HG02588 (cell line): ENCODE measurements at regions not wholly inside any gene's neighbourhood (a gene's known extent, or its start where the extent isn't known, plus 50 kb on each side); places are given as distances from the start of the nearest gene placed in this dataset.

ENCODE experiments used
- ATAC-seq: cut with Tn5 transposase; IDR thresholded peaks from one replicate; pipeline ENCODE4 v1.9.1; 2021; ENCODE audit warnings: mild to moderate bottlenecking, moderate library complexity; ENCODE audit not compliant: unreplicated experiment

DNA sequence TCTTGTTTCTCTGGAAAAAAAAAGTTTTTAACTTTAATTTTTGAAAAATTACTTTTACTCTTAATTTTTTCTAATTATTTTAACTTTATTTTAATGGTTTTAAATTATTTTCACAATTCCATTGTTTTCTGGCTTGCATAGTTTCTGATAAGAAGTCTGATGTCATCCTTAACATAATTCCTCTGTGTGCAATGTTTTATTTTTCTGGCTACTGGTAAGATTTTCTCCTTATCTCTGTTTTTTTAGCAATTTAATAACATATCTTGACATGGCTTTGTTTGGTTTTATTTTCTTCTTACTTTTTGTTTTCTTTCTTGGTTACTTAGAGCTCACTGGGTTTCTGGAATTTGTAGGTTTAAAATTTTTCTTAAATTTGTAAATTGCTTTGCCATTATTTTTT lies 114.8 kb downstream of the TBXT start:
- no peak for ATAC-seq

DNA sequence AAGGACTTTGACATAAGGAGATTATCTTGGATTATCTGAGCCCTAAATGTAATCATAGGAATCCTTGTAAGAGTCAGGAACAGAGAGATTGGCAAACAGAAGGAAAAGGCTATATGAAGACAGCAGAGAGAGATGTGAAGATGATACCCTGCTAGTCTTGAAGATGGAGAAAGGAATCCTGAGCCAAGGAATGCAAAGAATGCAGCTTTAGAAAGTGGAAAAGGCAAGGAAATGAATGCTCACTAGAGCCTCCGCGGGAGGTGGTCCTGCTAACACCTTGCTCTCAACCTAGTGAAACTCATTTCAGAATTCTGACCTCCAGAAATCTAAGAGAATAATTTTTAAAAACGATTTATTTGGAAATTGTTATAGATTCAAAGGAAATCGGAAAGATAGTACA lies 117.1 kb downstream of the TBXT start:
- no peak for ATAC-seq

DNA sequence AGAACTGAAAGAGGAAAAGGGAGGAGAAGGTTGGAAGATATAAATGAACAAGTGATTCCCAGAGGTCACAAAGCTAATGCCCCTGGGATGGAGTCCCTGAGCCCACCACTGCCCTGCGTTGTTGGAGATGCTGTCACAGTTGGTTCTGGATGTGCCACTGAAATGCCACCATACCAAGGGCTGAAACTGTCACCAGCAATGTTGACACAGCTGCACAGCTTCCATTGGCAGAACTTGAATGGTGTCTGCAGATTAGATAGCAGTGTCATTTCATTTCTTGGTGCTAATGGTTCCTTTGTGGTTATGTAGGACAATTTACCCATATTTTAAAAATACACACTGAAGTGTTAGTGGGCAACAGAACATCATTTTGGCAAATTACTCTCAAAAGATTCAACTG lies 120.7 kb downstream of the TBXT start:
- no peak for ATAC-seq

DNA sequence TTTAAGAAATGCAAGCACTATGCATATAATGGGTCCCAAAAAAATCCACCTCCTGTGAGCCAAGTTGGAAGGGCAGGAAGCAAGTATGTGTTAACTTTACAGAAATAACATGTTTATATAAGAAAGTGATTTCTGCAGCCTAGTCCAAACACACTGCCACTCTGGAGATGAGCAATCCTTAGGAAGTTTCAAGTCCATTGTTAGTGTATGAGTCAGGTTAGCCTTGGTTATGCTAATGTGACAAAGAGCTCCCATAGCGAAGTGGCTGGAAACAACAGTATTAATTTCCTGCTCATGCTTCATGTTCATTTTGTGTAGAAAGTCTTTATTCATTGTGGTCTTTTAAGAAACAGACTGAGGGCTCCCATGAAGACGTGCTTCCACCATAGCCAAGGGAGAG lies 121.4 kb downstream of the TBXT start:
- no peak for ATAC-seq

DNA sequence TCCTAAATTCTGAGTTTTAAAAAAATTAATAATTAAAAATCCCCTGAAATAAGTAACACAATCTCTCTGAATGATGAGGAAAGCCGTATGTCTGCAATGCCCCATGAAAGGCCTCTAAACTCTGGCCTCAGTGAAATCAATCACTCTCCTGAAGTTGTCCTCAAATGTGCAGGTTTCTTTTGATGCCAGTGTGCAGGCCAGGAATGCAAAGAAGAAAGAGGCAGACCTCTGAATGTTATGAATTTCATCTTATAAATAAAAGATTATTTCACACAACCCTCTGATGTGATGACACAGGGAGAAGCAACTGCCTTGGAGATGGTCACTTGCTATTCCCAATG lies 121.8 kb downstream of the TBXT start:
- ATAC-seq: no peak

DNA sequence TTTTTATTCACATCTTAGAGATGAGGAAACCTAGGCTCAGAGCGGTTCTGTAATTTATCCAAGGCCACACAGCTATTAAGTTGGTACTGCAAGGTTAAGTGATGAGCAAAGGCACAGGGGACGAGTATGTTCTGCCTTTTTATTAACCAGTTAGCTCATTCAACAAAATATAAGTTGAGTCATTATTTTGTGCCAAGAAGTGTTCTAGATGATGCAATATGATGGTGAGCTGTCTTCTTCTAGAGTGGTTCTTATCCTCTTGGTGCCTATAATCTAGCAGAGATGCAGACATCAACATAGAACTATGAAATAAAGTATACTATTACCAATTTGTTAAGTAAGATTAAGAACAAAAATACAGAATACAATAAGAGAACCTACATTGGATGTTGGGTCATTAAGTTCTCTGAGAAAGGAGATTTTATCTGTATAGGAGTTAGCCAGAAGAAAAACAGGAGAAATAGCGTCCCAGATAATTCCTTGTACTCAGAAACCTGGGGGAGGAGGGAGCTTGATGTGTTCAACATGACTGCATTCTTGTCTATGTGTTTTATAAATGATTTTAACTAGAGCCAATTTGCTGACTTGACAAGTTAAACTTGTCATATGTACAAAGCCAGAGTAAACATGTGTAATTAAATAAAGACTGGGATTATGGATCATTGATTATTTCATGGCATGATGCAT lies 122.3 kb downstream of the TBXT start:
- ATAC-seq: no peak

DNA sequence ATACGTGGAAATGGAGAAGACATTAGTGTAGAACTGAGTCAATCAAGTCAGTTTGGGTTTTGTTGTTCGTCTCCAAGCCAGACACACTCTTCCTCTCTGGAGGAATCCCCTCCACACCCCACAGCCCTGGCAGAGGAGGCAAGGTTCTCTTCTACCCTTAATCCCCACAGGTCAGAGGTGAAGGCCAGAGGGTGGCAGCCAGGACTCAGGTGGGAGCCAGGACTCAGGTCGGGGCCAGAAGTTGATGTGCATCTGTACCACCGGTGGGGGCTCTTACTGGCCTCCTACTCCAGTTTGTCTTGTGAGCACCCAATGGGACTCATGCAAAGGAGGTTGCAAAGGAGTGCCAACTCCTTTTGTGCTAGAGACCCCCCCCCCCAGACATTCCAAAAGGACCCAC lies 126.4 kb downstream of the TBXT start:
- no peak for ATAC-seq

DNA sequence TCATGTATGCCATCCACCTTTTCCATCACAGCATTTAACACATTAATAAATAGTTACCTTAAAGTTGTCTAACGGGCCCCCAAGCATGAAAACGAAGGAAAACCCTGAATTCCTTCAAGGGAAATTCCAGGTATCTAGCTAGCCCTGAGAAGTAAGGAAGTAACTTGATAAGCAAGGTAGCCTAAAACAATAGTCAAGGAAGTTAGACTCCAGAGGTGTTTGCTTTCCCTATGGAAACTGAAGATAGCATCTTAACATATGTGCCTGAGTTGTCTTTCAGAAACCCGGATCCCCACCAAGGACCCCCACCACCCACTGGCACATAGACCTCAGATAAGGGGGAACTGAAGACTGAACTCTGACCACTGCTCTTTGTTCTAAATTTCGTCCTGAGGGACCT lies 127.4 kb downstream of the TBXT start:
- no peak for ATAC-seq

DNA sequence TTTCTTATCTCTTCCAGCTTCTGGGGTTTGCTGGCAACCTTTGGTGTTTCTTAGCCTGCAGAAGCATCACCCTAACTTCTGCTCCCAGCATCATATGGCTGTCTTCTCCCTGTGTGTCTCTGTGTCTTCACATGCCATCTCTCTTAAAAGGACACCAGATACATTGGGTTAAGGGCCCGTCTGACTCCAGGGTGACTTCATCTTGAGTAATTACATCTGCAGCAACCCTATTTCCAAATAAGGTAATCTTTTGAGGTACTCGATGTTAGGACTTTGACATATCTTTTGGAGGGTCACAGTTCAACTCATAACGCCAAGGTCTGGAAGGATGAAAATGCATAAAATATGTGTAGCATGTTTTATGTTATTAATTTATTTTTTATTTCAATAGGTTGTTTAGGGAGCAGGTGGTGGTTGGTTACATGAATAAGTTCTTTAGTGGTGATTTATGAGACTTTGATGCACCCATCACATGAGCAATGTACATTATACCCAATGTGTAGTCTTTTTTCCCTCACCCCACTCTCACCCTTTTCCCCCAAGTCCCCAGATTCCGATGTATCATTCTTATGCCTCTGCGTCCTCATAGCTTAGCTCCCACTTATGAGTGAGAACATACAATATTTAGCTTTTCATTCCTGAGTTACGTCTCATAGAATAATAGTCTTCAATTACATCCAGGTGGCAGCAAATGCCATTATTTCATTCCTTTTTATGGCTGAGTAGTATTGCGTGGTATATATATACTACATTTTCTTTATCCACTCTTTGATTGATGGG lies 131.1 kb downstream of the TBXT start:
- ATAC-seq: no peak

DNA sequence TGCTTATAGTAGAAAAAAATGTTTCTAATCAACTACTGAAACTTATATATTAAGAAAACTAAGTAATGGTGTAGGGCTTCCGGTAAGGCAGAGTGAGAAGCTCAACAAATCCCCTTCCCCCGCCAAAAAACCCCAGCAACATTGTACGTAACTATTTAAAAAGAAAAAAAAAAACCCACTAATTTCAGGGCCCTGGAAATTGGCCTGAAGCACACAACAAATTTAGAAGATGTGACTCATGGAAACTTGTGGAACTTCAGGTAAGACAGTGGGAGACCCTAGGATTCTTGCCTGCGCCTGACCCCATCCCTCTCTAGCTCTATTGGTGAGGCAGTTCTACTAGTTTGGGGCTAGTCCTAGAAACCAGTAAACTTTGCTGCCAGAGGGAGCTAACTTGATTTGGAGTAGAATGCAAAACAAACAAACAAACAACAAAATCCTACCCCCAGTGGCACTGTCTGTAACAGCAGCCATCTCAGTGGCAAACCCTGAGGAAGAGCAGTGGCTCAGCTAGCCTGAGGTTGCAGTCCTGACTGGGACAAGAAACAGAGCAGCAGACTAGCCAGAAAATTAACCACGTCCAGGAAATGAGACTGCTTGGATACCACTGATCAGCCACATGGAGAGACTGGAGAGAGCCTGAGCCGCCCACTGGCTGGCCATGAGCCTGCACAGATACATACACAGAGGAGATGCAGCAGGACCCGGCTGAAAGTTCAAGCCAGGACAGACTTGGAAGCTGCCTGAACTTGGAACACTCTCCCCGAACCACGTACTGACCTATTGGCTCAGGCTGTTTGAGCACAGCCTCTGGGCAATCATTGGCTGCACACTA lies 135.1 kb downstream of the TBXT start:
- no peak for ATAC-seq

DNA sequence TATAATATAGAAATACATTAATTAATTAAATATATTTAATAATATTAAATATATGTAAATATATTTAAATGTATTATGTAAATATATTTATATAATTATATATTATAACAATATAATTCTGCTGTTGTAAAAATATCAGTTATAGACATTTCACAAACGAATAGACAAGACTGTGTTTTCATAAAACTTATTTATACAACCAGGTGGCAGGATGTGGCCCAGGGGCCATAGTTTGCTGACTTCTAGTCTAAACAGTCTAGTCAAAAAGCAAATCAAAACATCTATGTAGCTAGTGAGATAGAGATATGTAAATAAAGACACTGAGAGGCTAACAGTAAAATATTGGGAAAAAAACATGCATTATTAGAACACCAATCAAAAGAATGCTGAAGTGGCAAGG lies 136.4 kb downstream of the TBXT start:
- no peak for ATAC-seq

DNA sequence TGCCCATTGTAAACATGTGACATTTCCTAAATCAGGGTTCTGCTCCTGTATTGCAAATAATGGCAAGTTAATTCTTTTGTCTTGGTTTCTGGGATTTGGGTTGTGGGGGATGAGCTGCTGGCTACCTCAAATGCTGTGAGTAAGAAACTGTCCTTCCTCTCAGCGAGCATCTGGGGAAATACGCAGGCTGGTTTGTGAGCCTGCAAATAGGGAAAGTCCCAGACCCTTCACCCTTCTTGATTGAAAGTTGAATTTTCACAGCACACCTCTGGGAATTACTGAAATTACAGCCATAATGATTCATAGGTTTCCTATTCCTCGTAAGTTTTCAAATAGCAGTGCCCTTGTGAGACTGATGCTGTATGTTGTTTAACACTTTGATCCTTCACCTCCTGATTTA lies 138.1 kb downstream of the TBXT start:
- ATAC-seq: peak; percentile 43

DNA sequence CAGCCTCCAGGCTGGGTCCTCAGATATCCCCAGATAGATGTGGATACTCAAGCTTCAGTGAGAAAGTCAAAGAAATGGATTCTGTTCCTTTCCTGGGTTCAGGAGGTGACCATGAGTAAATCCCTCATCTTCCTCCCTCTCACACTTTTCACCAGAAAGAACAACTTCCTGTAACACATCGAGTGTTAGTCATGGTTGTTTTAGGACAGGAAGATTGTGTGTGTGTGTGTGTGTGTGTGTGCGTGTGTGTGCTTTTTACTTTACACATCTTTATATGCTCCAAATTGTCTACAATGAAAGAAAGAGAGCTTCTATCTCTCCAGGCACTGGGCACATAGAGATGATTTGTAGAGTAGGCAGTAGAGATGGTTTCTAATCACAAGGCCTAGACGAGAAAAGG lies 139.9 kb downstream of the TBXT start:
- no peak for ATAC-seq

DNA sequence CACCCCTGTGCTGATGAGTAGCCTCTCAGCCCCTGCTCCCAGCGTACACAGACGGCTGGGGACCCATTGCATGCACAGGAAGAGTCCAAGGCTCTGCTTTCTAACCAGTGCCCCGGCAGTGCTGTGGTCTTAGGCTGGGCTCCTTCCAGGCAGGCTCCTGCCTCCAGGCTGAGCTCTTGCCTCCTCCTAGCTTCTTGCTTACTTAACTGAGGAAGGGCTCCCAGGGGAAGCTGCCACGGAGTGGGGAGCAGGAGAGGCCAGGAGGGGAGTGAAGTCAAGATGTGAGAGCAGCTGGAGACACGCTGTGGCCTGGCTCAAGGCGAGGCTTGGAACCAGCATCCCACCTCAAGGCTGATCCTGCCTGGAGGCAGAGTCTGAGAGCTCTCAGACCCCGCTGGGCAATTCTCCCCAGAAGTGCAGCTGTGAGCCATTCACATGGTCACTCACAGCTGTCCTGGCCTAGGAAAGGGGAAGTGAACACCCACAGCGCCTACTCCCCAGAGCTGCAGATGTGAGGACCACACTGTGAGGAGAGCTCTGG lies 141.0 kb downstream of the TBXT start:
- no peak for ATAC-seq

DNA sequence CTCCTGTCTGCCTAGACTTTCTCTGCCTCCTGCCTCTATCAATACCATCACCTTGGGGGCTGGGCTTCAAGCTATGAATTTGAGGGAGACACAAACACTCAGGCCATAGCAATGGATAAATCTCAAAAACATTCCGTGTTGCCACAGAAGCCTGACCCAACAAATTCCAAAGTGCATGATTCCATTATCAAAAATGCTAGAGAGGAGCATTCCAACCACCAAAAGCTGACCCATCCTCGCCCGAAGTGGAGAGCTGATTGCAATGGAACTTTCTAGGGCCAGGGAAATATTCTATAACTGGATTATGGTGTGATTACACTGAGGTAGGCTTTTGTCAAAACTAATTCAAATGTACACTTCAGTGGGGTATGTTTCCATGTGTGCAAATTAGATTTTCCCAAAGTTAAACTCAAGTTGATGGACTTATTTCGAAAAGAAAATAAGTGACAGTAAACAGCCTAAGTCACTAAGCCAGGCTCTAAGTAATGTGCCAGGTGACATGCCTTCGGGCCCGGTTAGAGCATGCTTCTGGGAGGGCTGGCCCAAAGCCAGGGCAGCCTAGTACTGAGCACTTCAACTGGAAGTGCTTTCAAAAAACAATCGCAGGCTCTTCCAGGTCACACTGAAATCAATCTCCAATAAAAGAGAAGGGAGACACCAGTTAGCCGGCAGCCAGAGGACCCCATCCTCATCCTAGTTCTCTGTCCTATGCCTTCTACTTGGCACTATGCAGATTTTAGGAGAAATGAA lies 142.3 kb downstream of the TBXT start:
- ATAC-seq: no peak

DNA sequence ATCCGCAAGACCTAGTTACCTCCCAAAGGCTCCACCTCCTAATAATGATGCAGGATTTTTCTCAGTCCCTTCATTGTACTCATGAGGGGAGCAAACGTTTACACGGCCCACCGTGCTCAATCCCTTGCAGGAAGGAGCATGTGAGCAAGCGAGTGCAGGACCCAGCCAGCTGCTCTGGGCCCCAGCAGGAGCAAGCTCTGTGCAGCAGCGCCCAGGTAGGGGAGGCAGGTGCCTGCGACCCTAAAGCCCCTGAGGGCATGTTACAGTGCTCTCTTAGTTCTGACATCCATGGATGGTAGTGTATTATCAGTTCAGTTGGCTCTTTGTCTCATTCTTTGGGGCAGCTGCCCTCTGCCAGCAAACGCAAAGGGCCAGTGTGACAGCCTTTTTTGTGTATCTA lies 143.4 kb downstream of the TBXT start:
- ATAC-seq: no peak

DNA sequence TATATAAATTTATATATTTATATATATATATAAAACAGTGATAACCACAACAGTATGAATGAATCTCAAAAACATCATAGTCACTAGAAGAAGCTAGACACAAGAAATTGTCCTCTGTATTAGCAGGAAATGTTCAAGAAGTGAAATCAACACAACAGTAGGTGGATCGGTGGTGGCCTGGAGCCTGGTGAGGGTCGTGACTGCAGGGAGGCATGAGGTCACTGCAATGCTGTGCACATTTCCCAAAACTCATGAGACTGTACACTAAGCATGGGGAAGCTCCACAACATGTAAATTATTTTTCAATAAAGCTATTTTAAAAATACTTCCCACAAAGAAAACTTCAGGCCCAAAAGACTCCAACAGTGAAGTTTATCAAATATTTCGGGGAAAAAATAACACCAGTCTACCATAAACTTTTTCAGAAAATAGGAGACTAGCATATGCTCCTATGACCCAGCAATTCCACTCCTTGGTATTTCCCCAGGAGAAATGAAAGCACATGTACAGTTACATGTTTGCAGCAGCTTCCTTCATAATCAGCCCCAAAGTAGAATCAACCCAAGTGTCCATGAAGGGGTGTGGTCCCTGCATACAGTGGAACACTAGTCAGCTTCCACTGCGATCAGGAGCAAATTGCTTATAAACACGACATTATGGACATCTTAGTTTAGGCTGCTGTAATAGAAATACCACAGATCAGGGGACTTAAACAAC lies 144.2 kb downstream of the TBXT start:
- ATAC-seq: no peak

DNA sequence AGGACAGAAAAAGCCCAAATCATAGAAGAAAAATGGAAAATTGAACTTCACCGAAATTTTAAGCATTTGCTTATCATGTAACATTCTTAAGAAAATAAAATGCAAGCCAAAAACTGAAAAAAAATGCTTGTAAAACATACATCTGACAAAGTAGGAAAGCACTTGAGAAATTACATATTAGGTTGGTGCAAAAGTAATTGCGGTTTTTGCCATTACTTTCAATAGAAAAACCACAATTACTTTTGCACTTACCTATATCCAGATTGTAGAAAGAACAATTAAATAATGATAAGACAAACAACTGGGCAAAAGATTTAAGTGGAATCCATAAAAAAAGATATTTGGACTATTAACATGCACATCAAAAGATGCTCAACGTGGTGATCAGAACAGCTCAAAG lies 146.2 kb downstream of the TBXT start:
- no peak for ATAC-seq

DNA sequence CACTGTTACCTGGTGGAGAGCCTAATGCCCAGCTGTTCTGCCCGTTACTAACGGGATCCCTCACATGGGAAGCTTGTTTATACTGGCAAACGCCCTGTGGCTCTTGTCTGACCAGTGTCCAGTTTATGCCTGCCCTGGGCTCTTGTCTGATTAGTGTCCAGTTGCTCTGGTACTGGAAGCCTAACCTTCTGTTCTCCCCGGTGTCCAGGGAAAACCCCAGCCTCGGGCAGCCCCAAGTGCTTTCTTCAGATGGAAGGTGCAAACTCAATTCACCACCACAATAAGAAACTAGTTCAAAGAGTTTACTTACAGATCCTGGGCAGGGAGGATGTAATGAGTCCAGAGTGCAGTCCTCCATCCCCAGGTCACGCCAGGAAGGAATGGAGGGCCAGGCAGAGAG lies 148.4 kb downstream of the TBXT start:
- no peak for ATAC-seq

DNA sequence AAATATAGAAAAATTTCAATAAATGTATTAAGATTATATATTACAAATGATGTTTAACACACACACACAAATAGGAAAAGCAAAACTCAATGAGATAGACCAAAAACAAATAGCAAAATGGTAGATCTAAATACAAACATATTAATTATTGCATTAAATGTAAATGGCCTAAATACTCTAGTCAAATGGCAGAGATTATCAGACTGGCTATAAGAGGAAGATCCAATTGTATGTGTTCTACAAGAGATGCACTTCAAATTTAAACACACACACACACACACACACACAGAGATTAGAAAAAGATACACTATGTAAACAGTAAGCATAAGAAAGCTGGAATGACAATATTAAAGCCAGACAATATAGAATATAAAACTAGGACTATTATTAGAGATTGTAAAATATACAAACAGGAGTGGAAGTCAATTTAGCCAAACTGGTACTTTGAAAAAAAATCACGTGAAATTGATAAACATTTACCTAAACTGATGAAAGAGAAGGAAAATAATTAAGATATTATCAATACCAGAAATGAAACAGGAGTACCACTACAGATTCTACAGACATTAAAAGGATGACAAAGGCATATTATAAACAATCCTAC lies 150.5 kb downstream of the TBXT start:
- ATAC-seq: no peak
